ENCODE measurements at regions not wholly inside any gene's neighbourhood (a gene's known extent, or its start where the extent isn't known, plus 50 kb on each side); places are given as distances from the start of the nearest gene placed in this dataset.

GRCh38 chr4:25523405-25523804 is 132.2 kb upstream of the SLC34A2 start:
- no peak for TF ChIP-seq EZH2 (IDR thresholded peaks at IDR 0.05; ENCODE audit: insufficient read depth, poor library complexity, severe bottlenecking)
- no peak for TF ChIP-seq EZH2phosphoT487 (IDR thresholded peaks at IDR 0.05; ENCODE audit: insufficient read depth, low read depth)

DNA sequence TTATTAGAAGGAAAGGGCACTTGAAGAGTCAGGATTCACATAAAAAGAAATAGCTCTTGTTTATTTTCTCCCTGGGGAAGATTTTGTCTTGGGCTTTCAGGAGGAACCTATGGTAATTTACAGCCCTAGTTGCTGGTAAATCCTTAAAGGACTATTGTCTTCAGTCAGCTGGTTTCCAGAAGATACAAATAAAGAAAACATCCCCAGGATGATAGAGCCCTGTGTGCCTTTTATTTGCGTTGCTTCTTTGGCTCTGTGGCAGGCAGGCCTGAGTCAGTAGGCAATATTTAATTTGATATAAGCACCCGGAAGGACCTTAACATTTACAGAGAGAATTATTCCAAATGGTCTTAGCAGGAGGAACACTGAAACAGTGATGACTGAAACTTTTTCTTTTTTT is 131.0 kb upstream of the SLC34A2 start:
- Histone ChIP-seq H3K27me3 (replicated peaks; ENCODE audit: insufficient read depth) (peaks cover 4% of the 10 kb centered on the region), H3K36me3 (ENCODE audit: low read depth) (no peaks in the 10 kb centered on the region), H3K9ac (no peak overlapping the region), H3K9me3 (ENCODE audit: low read depth) (no peaks in the 10 kb centered on the region), H3K4me2 (ENCODE audit: unreplicated experiment) (no peak overlapping the region), H2AFZ (no peak overlapping the region), H3F3A (ENCODE audit: insufficient read depth) (no peaks in the 10 kb centered on the region), H4K20me1 (ENCODE audit: insufficient read depth) (no peaks in the 10 kb centered on the region), H3K9me2 (ENCODE audit: insufficient read depth) (no peaks in the 10 kb centered on the region), H3K27ac (no peak overlapping the region), H3K79me2 (ENCODE audit: insufficient read depth) (no peaks in the 10 kb centered on the region), H3K4me3 (no peak overlapping the region), H3K4me1 (ENCODE audit: insufficient read depth) (no peaks in the 10 kb centered on the region)
- in situ Hi-C loops (cut with MboI) = no loop called here
- TF ChIP-seq EZH2 (IDR thresholded peaks at IDR 0.05; ENCODE audit: insufficient read depth, poor library complexity, severe bottlenecking) (no peak), EZH2phosphoT487 (IDR thresholded peaks at IDR 0.05; ENCODE audit: insufficient read depth, low read depth) (no peak)
- WGBS, 2 experiments (ENCODE audit: low coverage in 1 of 2, low lambda C conversion rate in 2 of 2, missing lambda C conversion rate in 2 of 2) = 7% methylated on average over 2 of the region's 2 CpGs
- no peak for DNase-seq

More at GRCh38 chr4:25523405-25523804, 132.2 kb upstream of the SLC34A2 start:
- WGBS, 2 experiments (ENCODE audit: low coverage in 1 of 2, low lambda C conversion rate in 2 of 2, missing lambda C conversion rate in 2 of 2) = 41 to 55% methylated on average over 4 of the region's 4 CpGs
- Histone ChIP-seq H3K9me2 (ENCODE audit: insufficient read depth) (no peaks in the 10 kb centered on the region), H3K27ac (no peak overlapping the region), H3F3A (ENCODE audit: insufficient read depth) (no peaks in the 10 kb centered on the region), H3K79me2 (ENCODE audit: insufficient read depth) (no peaks in the 10 kb centered on the region), H3K4me2 (ENCODE audit: unreplicated experiment) (no peak overlapping the region), H4K20me1 (ENCODE audit: insufficient read depth) (no peaks in the 10 kb centered on the region), H3K4me3 (no peak overlapping the region), H3K9ac (no peak overlapping the region), H3K27me3 (replicated peaks; ENCODE audit: insufficient read depth) (peaks cover 17% of the 10 kb centered on the region), H3K9me3 (ENCODE audit: low read depth) (no peaks in the 10 kb centered on the region), H3K4me1 (ENCODE audit: insufficient read depth) (no peaks in the 10 kb centered on the region), H2AFZ (no peak overlapping the region), H3K36me3 (ENCODE audit: low read depth) (no peaks in the 10 kb centered on the region)
- in situ Hi-C loops (cut with MboI) = no loop called here
- DNase-seq = peak; percentile 29

- Histone ChIP-seq H3K27ac (no peak overlapping the region), H3F3A (ENCODE audit: insufficient read depth) (no peaks in the 10 kb centered on the region), H3K79me2 (ENCODE audit: insufficient read depth) (no peaks in the 10 kb centered on the region), H3K9me2 (ENCODE audit: insufficient read depth) (no peaks in the 10 kb centered on the region), H3K9ac (no peak overlapping the region), H4K20me1 (ENCODE audit: insufficient read depth) (no peaks in the 10 kb centered on the region), H3K9me3 (ENCODE audit: low read depth) (no peaks in the 10 kb centered on the region), H2AFZ (no peak overlapping the region), H3K4me2 (ENCODE audit: unreplicated experiment) (no peak overlapping the region), H3K4me1 (ENCODE audit: insufficient read depth) (no peaks in the 10 kb centered on the region), H3K4me3 (no peak overlapping the region), H3K27me3 (replicated peaks; ENCODE audit: insufficient read depth) (no peaks in the 10 kb centered on the region; the same call in none of the 2 replicates), H3K36me3 (ENCODE audit: low read depth) (no peaks in the 10 kb centered on the region)
- TF ChIP-seq EZH2 (IDR thresholded peaks at IDR 0.05; ENCODE audit: insufficient read depth, poor library complexity, severe bottlenecking) (no peak), EZH2phosphoT487 (IDR thresholded peaks at IDR 0.05; ENCODE audit: insufficient read depth, low read depth) (no peak)
- no peak for DNase-seq
- in situ Hi-C loops (cut with MboI) = no loop called here
- 52 to 61% methylated on average over 6 of the region's 6 CpGs for WGBS, 2 experiments (ENCODE audit: low coverage in 1 of 2, low lambda C conversion rate in 2 of 2, missing lambda C conversion rate in 2 of 2)
Measured at GRCh38 chr4:25525896-25526295, 129.8 kb upstream of the SLC34A2 start.

DNA sequence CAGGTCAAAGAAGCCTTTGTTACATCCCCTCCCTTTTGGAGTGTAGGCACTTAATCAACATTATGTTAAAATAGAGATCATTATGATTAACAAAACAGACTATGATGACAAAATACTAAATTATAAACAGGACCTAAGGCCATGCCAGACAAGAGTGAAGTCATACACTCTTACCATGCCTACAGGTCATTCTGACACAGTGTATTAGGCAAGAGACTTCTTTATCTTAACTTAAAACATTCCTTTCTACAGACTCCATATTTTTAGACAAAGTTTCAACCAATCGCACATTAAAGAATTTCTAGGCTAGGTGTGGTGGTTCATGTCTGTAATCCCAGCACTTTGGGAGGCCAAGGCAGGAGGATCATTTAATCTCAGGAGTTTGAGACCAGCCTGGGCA is 128.6 kb upstream of the SLC34A2 start:
- no peak overlapping the region for H3K9ac ChIP-seq
- no peaks in the 10 kb centered on the region for H3K79me2 ChIP-seq (ENCODE audit: insufficient read depth)
- H3K9me3 ChIP-seq (ENCODE audit: low read depth) = no peaks in the 10 kb centered on the region
- no peaks in the 10 kb centered on the region for H3K36me3 ChIP-seq (ENCODE audit: low read depth)
- DNase-seq = peak; percentile 15
- no peak overlapping the region for H3K27ac ChIP-seq
- H3K27me3 ChIP-seq (replicated peaks; ENCODE audit: insufficient read depth) = no peaks in the 10 kb centered on the region; the same call in none of the 2 replicates
- H4K20me1 ChIP-seq (ENCODE audit: insufficient read depth) = no peaks in the 10 kb centered on the region
- 76 to 92% methylated on average over 1 of the region's 1 CpG for WGBS, 2 experiments (ENCODE audit: low coverage in 1 of 2, low lambda C conversion rate in 2 of 2, missing lambda C conversion rate in 2 of 2)
- H3K4me1 ChIP-seq (ENCODE audit: insufficient read depth) = no peaks in the 10 kb centered on the region
- no peak overlapping the region for H2AFZ ChIP-seq
- no peaks in the 10 kb centered on the region for H3F3A ChIP-seq (ENCODE audit: insufficient read depth)
- H3K9me2 ChIP-seq (ENCODE audit: insufficient read depth) = no peaks in the 10 kb centered on the region
- H3K4me2 ChIP-seq (ENCODE audit: unreplicated experiment) = no peak overlapping the region
- in situ Hi-C loops (cut with MboI) = no loop called here
- TF ChIP-seq EZH2phosphoT487 (IDR thresholded peaks at IDR 0.05; ENCODE audit: insufficient read depth, low read depth) = no peak
- TF ChIP-seq EZH2 (IDR thresholded peaks at IDR 0.05; ENCODE audit: insufficient read depth, poor library complexity, severe bottlenecking) = no peak
- H3K4me3 ChIP-seq = no peak overlapping the region

DNA sequence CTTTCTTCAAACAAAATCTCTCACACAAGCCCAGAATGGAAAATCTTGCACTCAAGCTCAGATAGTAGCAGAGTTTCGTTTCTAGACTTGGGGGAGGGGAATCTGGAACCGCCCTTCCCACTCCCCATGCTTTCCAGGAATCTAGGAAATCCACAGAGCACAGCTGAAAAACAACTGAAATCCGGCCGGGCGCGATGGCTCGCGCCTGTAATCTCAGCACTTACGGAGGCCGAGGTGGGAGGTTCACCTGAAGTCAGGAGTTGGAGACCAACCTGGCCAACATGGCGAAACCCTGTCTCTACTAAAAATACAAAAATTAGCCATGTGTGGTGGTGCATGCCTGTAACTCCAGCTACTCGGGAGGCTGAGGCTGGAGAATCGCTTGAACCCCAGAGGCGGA is 127.3 kb upstream of the SLC34A2 start:
- Histone ChIP-seq H3K79me2 (ENCODE audit: insufficient read depth) (no peaks in the 10 kb centered on the region), H4K20me1 (ENCODE audit: insufficient read depth) (no peaks in the 10 kb centered on the region), H3K27me3 (replicated peaks; ENCODE audit: insufficient read depth) (no peaks in the 10 kb centered on the region; the same call in 1 of the 2 replicates), H3K4me2 (ENCODE audit: unreplicated experiment) (no peak overlapping the region), H3K4me1 (ENCODE audit: insufficient read depth) (no peaks in the 10 kb centered on the region), H3K4me3 (no peak overlapping the region), H3K9me3 (ENCODE audit: low read depth) (no peaks in the 10 kb centered on the region), H2AFZ (no peak overlapping the region), H3K9me2 (ENCODE audit: insufficient read depth) (no peaks in the 10 kb centered on the region), H3F3A (ENCODE audit: insufficient read depth) (no peaks in the 10 kb centered on the region), H3K27ac (no peak overlapping the region), H3K9ac (no peak overlapping the region), H3K36me3 (ENCODE audit: low read depth) (no peaks in the 10 kb centered on the region)
- TF ChIP-seq EZH2 (IDR thresholded peaks at IDR 0.05; ENCODE audit: insufficient read depth, poor library complexity, severe bottlenecking) = no peak
- no peak for TF ChIP-seq EZH2phosphoT487 (IDR thresholded peaks at IDR 0.05; ENCODE audit: insufficient read depth, low read depth)
- DNase-seq = no peak
- 76 to 80% methylated on average over 14 of the region's 14 CpGs for WGBS, 2 experiments (ENCODE audit: low coverage in 1 of 2, low lambda C conversion rate in 2 of 2, missing lambda C conversion rate in 2 of 2)
- in situ Hi-C loops (cut with MboI) = no loop called here

All from GM23248 (cell line).